IPS-18a (cell line): ENCODE measurements at regions not wholly inside any gene's neighbourhood (a gene's known extent, or its start where the extent isn't known, plus 50 kb on each side); places are given as distances from the start of the nearest gene placed in this dataset.
"Not testable (repeated sequence)": the region's sequence is repeated elsewhere in the genome, so short reads cannot be mapped to it uniquely, and the experiment has no call there.

Experiments used
- H3K27ac ChIP-seq: one replicate; pipeline ENCODE4 v1.5.1; 2013; ENCODE audit warnings: low read length
- H3K27me3 ChIP-seq: one replicate; pipeline ENCODE4 v1.6.1; 2013; ENCODE audit warnings: mild to moderate bottlenecking, low read length; ENCODE audit not compliant: control insufficient read depth, insufficient read depth
- H3K36me3 ChIP-seq: one replicate; pipeline ENCODE4 v1.6.1; 2013; ENCODE audit warnings: low read depth, low read length; ENCODE audit not compliant: control insufficient read depth
- H3K4me1 ChIP-seq: one replicate; pipeline ENCODE4 v1.6.1; 2013; ENCODE audit warnings: low read depth, low read length; ENCODE audit not compliant: control insufficient read depth
- H3K4me3 ChIP-seq: one replicate; pipeline ENCODE4 v1.5.1; 2013; ENCODE audit warnings: low read length
- H3K9ac ChIP-seq: one replicate; pipeline ENCODE4 v1.6.1; 2013; ENCODE audit warnings: mild to moderate bottlenecking, low read length, moderate library complexity
- H3K9me3 ChIP-seq: one replicate; pipeline ENCODE4 v1.6.1; 2013; ENCODE audit warnings: low read depth, low read length; ENCODE audit not compliant: control insufficient read depth

GRCh38 chr18:22303927-22304326, 113.8 kb downstream of the CTAGE1 start:
- Histone ChIP-seq H3K4me1 (no peaks in the 10 kb centered on the region), H3K27ac (no peak overlapping the region), H3K36me3 (no peaks in the 10 kb centered on the region), H3K9ac (no peak overlapping the region), H3K9me3 (no peaks in the 10 kb centered on the region), H3K27me3 (no peaks in the 10 kb centered on the region), H3K4me3 (no peak overlapping the region)

GRCh38 chr18:22302144-22302543, 115.6 kb downstream of the CTAGE1 start:
- H3K27ac ChIP-seq = no peak overlapping the region
- H3K36me3 ChIP-seq = no peaks in the 10 kb centered on the region
- H3K27me3 ChIP-seq = no peaks in the 10 kb centered on the region
- no peak overlapping the region for H3K9ac ChIP-seq
- H3K9me3 ChIP-seq = no peaks in the 10 kb centered on the region
- H3K4me3 ChIP-seq = no peak overlapping the region
- H3K4me1 ChIP-seq = no peaks in the 10 kb centered on the region

DNA sequence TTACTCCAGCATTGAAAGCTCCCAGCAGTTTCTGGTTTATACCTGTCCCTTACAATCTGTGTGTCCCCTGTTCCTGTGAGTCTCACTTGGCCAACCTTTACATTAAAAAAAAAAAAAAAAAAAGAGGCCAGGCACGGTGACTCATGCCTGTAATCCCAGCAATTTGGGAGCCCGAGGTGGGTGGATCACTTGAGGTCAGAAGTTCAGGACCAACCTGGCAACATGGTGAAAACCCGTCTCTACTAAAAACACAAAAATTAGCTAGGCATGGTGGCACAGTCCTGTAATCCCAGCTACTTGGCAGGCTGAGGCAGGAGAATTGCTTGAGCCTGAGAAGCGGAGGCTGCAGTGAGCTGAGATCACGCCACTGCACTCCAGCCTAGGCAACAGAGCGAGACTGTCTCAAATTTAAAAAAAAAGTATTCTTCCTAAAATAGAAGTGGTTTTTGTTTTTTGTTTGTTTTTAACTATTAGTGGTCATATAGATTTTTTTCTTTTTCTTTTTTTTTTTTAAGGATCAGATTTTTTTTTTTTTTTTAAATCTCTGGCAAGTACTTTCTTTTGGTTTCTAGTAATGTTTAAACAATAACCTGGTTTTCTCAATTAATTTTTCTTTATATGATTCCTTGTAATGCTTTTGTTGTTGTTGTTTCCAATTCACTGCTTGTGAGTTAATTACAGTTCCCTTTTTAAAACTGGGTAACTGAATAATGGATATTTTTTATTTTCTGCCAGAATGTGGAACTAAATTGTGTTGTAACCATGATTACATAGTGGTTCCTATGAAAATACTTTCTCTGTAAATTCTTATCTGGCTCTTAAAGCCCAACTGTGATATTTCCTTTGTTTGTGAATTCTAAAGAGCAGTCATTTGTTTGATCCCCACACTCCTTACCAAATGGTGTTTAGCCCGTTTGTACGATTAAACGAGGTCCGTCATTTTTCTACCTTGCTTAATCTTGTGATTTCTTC, 116.8 kb downstream of the CTAGE1 start:
- Histone ChIP-seq H3K4me1 (no peaks in the 10 kb centered on the region), H3K9me3 (no peaks in the 10 kb centered on the region), H3K9ac (no peak overlapping the region), H3K27me3 (no peaks in the 10 kb centered on the region), H3K4me3 (no peak overlapping the region), H3K36me3 (no peaks in the 10 kb centered on the region), H3K27ac (no peak overlapping the region)

DNA sequence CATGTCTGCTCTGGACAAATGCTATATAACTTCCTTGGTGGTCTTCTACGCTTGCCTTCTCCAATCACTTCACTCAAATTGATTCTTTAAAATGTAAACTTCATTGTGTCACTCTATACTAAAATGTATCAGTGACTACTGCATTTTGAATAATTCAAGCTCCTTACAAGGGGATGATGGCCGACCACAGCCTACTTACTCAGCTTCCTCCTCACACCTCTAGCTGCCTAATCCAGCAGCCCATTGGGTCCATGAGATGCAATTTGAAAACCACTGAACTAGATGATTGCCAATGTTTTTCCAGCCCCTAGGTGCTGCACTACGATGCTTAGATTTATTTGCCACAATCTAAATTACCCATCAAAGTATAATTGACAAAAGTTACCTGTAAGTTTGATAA, 120.7 kb downstream of the CTAGE1 start:
- H3K27me3 ChIP-seq = no peaks in the 10 kb centered on the region
- no peak overlapping the region for H3K27ac ChIP-seq
- H3K36me3 ChIP-seq = no peaks in the 10 kb centered on the region
- no peak overlapping the region for H3K9ac ChIP-seq
- no peaks in the 10 kb centered on the region for H3K4me1 ChIP-seq
- H3K4me3 ChIP-seq = no peak overlapping the region
- no peaks in the 10 kb centered on the region for H3K9me3 ChIP-seq

- Histone ChIP-seq H3K27ac (no peak overlapping the region), H3K27me3 (no peaks in the 10 kb centered on the region), H3K4me1 (no peaks in the 10 kb centered on the region), H3K9me3 (no peaks in the 10 kb centered on the region), H3K4me3 (no peak overlapping the region), H3K36me3 (no peaks in the 10 kb centered on the region), H3K9ac (no peak overlapping the region)
Measured at GRCh38 chr18:22296304-22296703, 121.4 kb downstream of the CTAGE1 start.

GRCh38 chr18:22293417-22293816, 124.0 kb downstream of the GATA6 start:
- Histone ChIP-seq H3K9me3 (no peaks in the 10 kb centered on the region), H3K27ac (no peak overlapping the region), H3K36me3 (no peaks in the 10 kb centered on the region), H3K4me1 (no peaks in the 10 kb centered on the region), H3K9ac (no peak overlapping the region), H3K27me3 (no peaks in the 10 kb centered on the region), H3K4me3 (no peak overlapping the region)

GRCh38 chr18:22290004-22290403, 120.6 kb downstream of the GATA6 start:
- H3K9me3 ChIP-seq = no peaks in the 10 kb centered on the region
- H3K36me3 ChIP-seq = no peaks in the 10 kb centered on the region
- no peak overlapping the region for H3K27ac ChIP-seq
- no peaks in the 10 kb centered on the region for H3K27me3 ChIP-seq
- H3K4me3 ChIP-seq = no peak overlapping the region
- no peak overlapping the region for H3K9ac ChIP-seq
- H3K4me1 ChIP-seq = no peaks in the 10 kb centered on the region

GRCh38 chr18:22286585-22286984, 117.2 kb downstream of the GATA6 start:
- H3K36me3 ChIP-seq = no peaks in the 10 kb centered on the region
- no peak overlapping the region for H3K27ac ChIP-seq
- no peaks in the 10 kb centered on the region for H3K9me3 ChIP-seq
- no peak overlapping the region for H3K9ac ChIP-seq
- H3K4me1 ChIP-seq = no peaks in the 10 kb centered on the region
- H3K4me3 ChIP-seq = no peak overlapping the region
- H3K27me3 ChIP-seq = no peaks in the 10 kb centered on the region

- Histone ChIP-seq H3K36me3 (no peaks in the 10 kb centered on the region), H3K9ac (no peak overlapping the region), H3K4me3 (no peak overlapping the region), H3K27me3 (no peaks in the 10 kb centered on the region), H3K27ac (no peak overlapping the region), H3K4me1 (no peaks in the 10 kb centered on the region), H3K9me3 (no peaks in the 10 kb centered on the region)
Measured at GRCh38 chr18:22285361-22286140, 116.2 kb downstream of the GATA6 start.

DNA sequence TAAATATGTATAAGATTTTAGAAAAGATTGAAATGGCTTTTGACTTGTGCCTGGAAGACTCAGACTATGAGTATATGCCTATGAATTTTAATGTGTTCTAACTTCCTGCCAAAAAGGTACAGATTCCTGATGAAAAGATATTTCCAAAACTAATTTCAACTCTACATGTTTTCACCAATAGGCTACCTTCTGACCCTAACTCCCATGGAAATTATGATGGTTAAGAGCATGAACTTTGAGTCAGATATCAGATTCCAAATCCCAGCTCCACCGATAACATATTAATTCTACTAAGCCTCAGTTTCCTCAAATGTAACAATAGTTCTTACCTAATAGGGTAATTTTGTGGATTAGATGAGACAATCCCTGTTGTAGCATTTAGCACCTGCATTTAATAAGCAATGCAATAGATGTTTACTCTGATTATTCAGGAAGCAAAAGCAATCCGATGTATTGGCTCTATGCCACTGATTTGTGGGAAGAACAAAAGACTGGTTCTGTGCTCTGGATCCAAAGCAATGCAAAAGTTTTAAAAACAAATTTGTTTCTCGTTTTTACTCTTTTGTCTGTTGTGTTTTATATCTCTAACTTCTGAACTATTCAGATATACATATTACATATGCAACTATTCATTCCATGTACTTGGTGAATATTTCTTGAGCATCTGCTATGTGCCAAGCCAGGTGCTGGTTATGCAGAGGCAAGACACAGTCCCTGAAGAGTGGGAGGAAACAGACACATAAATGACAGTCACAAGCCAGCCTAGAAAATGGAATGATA, 115.4 kb downstream of the GATA6 start:
- Histone ChIP-seq H3K9me3 (no peaks in the 10 kb centered on the region), H3K9ac (no peak overlapping the region), H3K4me1 (no peaks in the 10 kb centered on the region), H3K27me3 (no peaks in the 10 kb centered on the region), H3K4me3 (no peak overlapping the region), H3K27ac (no peak overlapping the region), H3K36me3 (no peaks in the 10 kb centered on the region)

- H3K36me3 ChIP-seq, H3K9me3 ChIP-seq, H3K9ac ChIP-seq, H3K27me3 ChIP-seq, H3K4me1 ChIP-seq, H3K27ac ChIP-seq, H3K4me3 ChIP-seq: not testable (repeated sequence)
Measured at GRCh38 chr18:22283855-22284254, 114.5 kb downstream of the GATA6 start.
